ENCODE measurements at regions not wholly inside any gene's neighbourhood (a gene's known extent, or its start where the extent isn't known, plus 50 kb on each side); places are given as distances from the start of the nearest gene placed in this dataset.

DNA sequence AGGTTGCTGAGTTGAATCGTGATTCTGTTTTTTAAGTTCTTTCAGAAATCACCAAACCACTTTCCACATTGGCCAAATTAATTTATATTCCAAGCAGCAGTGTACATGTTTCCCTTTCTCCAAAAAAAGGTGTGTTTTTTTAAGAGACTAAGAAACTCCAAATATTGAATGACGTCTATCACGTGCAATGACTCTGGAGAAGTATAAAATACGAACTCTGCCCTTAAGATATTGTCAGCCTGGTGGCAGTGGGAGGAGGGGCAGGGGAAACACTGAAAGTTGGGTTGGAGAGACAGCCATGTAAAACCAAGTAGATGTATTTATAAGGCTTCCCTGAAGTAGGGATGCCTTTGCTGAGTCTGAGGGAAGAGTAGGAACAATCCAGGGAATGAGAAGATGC, 50.1 kb upstream of the DHRS4 start:
- Histone ChIP-seq H3K56ac (ENCODE audit: insufficient read length, low read depth, low read length) (no peak overlapping the region), H3K18ac (ENCODE audit: insufficient read length, low read depth, low read length) (no peak overlapping the region), H3K4me2 (ENCODE audit: insufficient read depth, insufficient read length, low read length) (no peak overlapping the region), H2BK12ac (ENCODE audit: insufficient read length, low read depth, low read length) (no peak overlapping the region), H3K23me2 (ENCODE audit: insufficient read length, low read depth, low read length, poor library complexity, severe bottlenecking) (no peaks in the 10 kb centered on the region), H4K8ac (replicated peaks; ENCODE audit: insufficient read length, low read depth, low read length) (no peak overlapping the region), H3K23ac (ENCODE audit: insufficient read length, low read depth, low read length) (no peak overlapping the region), H2BK15ac (ENCODE audit: low read depth, low read length) (no peak overlapping the region), H3K9ac (ENCODE audit: extremely low read depth, insufficient read length, low read length) (no peak overlapping the region), H3K4me1 (ENCODE audit: insufficient read depth, low read length) (no peaks in the 10 kb centered on the region), H3K79me2 (ENCODE audit: insufficient read depth, low read length) (no peaks in the 10 kb centered on the region), H2BK120ac (ENCODE audit: low read depth, low read length, poor library complexity, severe bottlenecking) (no peak overlapping the region), H3T11ph (ENCODE audit: low read length) (no peak overlapping the region), H2AFZ (ENCODE audit: low read length) (no peak overlapping the region), H4K91ac (ENCODE audit: insufficient read length, low read depth, low read length) (no peak overlapping the region), H3K9me3 (ENCODE audit: control insufficient read depth, low read depth, low read length) (peaks cover 8% of the 10 kb centered on the region), H3K4ac (ENCODE audit: low read depth, low read length) (no peak overlapping the region), H2BK5ac (ENCODE audit: insufficient read length, low read length) (no peak overlapping the region), H3K79me1 (ENCODE audit: insufficient read depth, low read depth, low read length, poor library complexity, severe bottlenecking) (no peaks in the 10 kb centered on the region), H2AK5ac (ENCODE audit: insufficient read length, low read length) (no peak overlapping the region), H3K27me3 (ENCODE audit: insufficient read depth, low read length) (no peaks in the 10 kb centered on the region), H4K5ac (ENCODE audit: insufficient read length, low read depth, low read length) (no peak overlapping the region), H2BK20ac (ENCODE audit: low read depth, low read length, poor library complexity, severe bottlenecking) (no peak overlapping the region), H4K20me1 (ENCODE audit: control insufficient read depth, insufficient read depth, insufficient read length) (no peaks in the 10 kb centered on the region), H3K14ac (ENCODE audit: insufficient read depth, low read length) (no peak overlapping the region), H3K27ac (ENCODE audit: insufficient read length, low read depth, low read length) (no peak overlapping the region)
- H3K27ac Mint-ChIP-seq: no peak overlapping the region
- no peak overlapping the region for H3K4me3 Mint-ChIP-seq
- DNase-seq: no peak
- no peaks in the 10 kb centered on the region for H3K4me1 Mint-ChIP-seq
- H3K36me3 Mint-ChIP-seq (ENCODE audit: insufficient read depth in 1 of 3, low read depth in 3 of 3): peaks cover 3 to 29% (median 4%) of the 10 kb centered on the region in 3 experiments; a peak in 4 of 7 replicates
- peaks cover 23 to 68% of the 10 kb centered on the region in 2 experiments for H3K9me3 Mint-ChIP-seq
- no CpG with 5 or more reads among the region's 4 CpGs for WGBS (ENCODE audit: extremely low coverage, insufficient read length, low lambda C conversion rate)
- TF ChIP-seq, protein P1, sequence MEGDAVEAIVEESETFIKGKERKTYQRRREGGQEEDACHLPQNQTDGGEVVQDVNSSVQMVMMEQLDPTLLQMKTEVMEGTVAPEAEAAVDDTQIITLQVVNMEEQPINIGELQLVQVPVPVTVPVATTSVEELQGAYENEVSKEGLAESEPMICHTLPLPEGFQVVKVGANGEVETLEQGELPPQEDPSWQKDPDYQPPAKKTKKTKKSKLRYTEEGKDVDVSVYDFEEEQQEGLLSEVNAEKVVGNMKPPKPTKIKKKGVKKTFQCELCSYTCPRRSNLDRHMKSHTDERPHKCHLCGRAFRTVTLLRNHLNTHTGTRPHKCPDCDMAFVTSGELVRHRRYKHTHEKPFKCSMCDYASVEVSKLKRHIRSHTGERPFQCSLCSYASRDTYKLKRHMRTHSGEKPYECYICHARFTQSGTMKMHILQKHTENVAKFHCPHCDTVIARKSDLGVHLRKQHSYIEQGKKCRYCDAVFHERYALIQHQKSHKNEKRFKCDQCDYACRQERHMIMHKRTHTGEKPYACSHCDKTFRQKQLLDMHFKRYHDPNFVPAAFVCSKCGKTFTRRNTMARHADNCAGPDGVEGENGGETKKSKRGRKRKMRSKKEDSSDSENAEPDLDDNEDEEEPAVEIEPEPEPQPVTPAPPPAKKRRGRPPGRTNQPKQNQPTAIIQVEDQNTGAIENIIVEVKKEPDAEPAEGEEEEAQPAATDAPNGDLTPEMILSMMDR (conservative IDR thresholded peaks at IDR 0.05): no peak
- peaks cover 6% of the 10 kb centered on the region; the same call in 1 of the 2 replicates for H3K27me3 Mint-ChIP-seq (ENCODE audit: low read depth)
